ENCODE measurements at regions not wholly inside any gene's neighbourhood (a gene's known extent, or its start where the extent isn't known, plus 50 kb on each side); places are given as distances from the start of the nearest gene placed in this dataset.

DNA sequence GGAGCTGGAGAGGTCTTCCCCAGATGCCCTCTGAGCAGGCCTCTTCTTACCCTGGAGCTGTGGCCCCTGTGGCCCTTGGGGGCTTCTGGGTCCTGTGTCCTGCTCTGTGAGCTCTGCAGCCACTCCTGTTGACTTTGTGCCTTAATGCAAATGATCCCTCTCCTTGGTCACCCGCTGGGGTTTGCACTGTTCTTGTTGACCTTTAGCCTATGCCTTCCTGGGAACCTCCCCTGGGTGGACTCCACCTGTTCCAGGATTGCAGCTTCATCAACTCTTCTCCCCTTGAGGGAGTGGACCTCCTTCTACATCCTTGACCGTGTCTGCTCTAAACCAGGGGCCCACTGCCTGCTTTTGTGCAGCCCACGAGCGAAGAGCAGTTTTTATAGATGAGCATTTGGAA lies 58.6 kb upstream of the CTBP2 start:
- Histone ChIP-seq H3K27ac (ENCODE audit: low read length) (no peak overlapping the region), H3K4me3 (ENCODE audit: low read length) (no peak overlapping the region), H3K9me3 (ENCODE audit: insufficient read depth, low read depth, low read length) (no peaks in the 10 kb centered on the region), H3K4me1 (ENCODE audit: insufficient read depth, low read length) (no peaks in the 10 kb centered on the region), H3K27me3 (ENCODE audit: insufficient read depth, low read length) (no peaks in the 10 kb centered on the region; the same call in 1 of the 2 replicates), H3K9ac (ENCODE audit: low read depth, low read length) (no peak overlapping the region), H3K36me3 (ENCODE audit: insufficient read depth, low read depth, low read length) (no peaks in the 10 kb centered on the region)

DNA sequence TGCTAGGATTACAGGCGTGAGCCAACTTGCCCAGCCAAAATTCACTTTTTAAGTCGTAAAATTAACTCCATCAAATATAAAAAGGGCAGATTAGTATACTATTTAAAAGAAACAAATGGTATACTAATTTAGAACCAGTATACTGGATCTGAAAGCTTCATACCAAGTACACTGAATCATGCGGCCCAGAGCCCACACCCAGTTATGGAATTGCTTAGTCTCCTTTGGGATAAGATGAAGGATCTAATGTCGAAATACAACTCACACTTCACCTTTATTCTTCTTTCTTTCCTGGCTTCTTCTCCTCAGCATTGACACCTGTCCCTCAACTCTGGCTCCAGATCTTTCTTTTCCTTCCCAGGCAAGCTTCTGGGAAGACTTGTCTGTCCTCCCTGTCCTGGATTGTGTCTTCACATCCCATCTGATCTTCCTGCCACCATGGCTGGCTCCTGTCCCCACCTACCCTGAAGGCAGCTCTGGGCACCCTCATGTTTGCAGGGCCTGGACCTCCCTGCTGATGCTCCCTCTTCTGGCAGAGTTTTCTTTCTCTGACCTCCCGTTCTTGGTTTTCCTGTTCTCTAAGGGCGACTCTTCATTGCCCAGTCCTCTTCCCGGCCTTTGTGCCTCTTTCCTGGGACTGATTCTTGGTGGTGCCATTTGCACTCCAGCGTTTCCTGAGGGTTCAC lies 57.8 kb upstream of the CTBP2 start:
- no peaks in the 10 kb centered on the region for H3K4me1 ChIP-seq (ENCODE audit: insufficient read depth, low read length)
- H3K27me3 ChIP-seq (ENCODE audit: insufficient read depth, low read length): no peaks in the 10 kb centered on the region; the same call in 1 of the 2 replicates
- no peak overlapping the region for H3K4me3 ChIP-seq (ENCODE audit: low read length)
- no peak overlapping the region for H3K9ac ChIP-seq (ENCODE audit: low read depth, low read length)
- H3K36me3 ChIP-seq (ENCODE audit: insufficient read depth, low read depth, low read length): no peaks in the 10 kb centered on the region
- H3K27ac ChIP-seq (ENCODE audit: low read length): no peak overlapping the region
- H3K9me3 ChIP-seq (ENCODE audit: insufficient read depth, low read depth, low read length): no peaks in the 10 kb centered on the region

DNA sequence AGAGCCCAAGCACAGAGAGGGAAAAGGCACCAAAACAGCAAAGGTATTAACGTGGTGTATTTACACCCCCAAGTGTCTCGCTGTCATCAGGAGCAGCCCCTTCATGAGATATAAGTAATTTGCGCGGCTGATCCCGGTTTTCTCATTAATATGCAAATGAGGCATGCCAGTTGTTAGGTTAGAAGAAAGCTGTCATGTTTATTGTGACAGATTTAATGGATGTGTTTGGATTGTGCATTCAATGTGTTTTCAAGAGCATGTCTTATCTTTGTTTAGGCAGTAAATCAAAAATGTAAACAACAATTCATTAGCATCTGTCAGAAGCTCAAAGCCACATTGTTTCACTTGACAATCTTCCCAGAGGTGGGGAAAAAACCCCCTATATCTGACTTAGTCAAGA lies 56.5 kb upstream of the CTBP2 start:
- H3K27me3 ChIP-seq (ENCODE audit: insufficient read depth, low read length): no peaks in the 10 kb centered on the region; the same call in 1 of the 2 replicates
- no peaks in the 10 kb centered on the region for H3K4me1 ChIP-seq (ENCODE audit: insufficient read depth, low read length)
- no peaks in the 10 kb centered on the region for H3K9me3 ChIP-seq (ENCODE audit: insufficient read depth, low read depth, low read length)
- H3K36me3 ChIP-seq (ENCODE audit: insufficient read depth, low read depth, low read length): no peaks in the 10 kb centered on the region
- no peak overlapping the region for H3K9ac ChIP-seq (ENCODE audit: low read depth, low read length)
- H3K27ac ChIP-seq (ENCODE audit: low read length): no peak overlapping the region
- no peak overlapping the region for H3K4me3 ChIP-seq (ENCODE audit: low read length)

DNA sequence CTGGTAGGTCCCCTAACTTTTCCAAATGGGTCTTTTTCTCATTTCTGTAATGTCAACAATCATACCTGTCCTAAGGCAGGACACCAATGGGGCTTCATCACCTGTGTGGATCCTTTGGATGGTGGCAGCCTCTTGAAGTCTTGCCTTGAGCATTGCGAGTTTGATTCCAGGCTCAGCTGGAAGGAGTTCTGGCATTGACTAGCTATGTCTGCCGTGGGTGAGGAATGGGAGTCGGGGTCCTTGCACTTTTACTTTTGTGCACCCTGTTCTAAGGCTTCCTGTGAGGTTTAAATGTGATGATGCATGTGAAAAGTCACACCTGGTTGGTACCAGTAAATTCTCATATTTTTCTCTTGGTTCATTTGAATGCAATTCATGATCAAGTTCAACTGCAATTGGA lies 55.9 kb upstream of the CTBP2 start:
- no peak overlapping the region for H3K4me3 ChIP-seq (ENCODE audit: low read length)
- no peaks in the 10 kb centered on the region for H3K27me3 ChIP-seq (ENCODE audit: insufficient read depth, low read length)
- no peaks in the 10 kb centered on the region for H3K4me1 ChIP-seq (ENCODE audit: insufficient read depth, low read length)
- no peaks in the 10 kb centered on the region for H3K36me3 ChIP-seq (ENCODE audit: insufficient read depth, low read depth, low read length)
- no peak overlapping the region for H3K9ac ChIP-seq (ENCODE audit: low read depth, low read length)
- no peak overlapping the region for H3K27ac ChIP-seq (ENCODE audit: low read length)
- no peaks in the 10 kb centered on the region for H3K9me3 ChIP-seq (ENCODE audit: insufficient read depth, low read depth, low read length)

DNA sequence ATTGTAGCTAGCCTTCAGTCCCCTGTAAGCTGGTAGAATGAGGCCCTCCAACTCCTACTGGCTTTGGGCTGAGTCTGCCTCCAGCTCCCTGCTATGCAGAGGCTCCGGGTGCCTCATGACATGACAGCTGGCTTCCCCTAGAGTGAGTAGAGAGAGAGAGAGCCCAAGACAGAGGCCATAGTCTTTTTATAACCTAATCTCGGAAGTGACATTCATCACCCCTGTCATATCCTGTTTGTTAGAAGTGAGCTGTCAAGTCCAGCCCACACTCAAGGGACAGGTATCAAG lies 53.9 kb upstream of the CTBP2 start:
- Histone ChIP-seq H3K4me1 (ENCODE audit: insufficient read depth, low read length) (no peaks in the 10 kb centered on the region), H3K4me3 (ENCODE audit: low read length) (no peak overlapping the region), H3K9ac (ENCODE audit: low read depth, low read length) (no peak overlapping the region), H3K36me3 (ENCODE audit: insufficient read depth, low read depth, low read length) (no peaks in the 10 kb centered on the region), H3K27ac (ENCODE audit: low read length) (no peak overlapping the region), H3K9me3 (ENCODE audit: insufficient read depth, low read depth, low read length) (no peaks in the 10 kb centered on the region), H3K27me3 (ENCODE audit: insufficient read depth, low read length) (no peaks in the 10 kb centered on the region)

DNA sequence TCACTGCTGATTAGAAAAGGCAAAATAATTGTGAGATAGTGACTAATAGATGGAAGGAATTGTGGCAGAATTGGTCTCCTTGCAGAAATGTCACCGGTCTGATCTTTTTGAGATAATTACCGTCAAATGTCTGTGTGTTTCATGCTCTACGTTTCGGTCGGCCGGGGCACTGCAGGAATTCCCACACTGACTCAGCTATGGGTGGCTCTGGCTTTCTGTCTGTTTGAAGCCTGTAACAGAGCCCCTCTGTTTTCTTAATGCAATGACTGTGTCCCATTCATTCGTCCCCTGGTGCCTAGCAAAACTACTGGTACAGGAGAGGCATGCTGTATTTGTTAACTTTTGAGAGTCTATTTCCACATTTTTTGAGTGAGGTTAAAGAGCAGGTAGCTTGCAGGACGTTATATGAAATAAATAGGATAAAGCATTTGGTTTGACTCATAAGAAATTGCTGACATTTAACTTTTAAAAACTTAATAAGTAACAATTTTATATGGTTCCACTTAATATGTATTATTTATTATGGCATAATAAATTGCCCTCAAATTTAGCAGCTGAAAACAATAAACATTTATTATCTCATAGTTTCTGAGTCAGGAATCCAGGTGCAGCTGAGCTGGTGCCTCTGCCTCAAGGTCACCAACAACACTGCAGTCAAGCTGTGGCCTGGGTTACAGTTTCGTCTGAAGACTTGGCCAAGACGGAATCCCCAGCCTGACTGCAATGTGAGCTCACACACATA lies 53.3 kb upstream of the CTBP2 start:
- H3K36me3 ChIP-seq (ENCODE audit: insufficient read depth, low read depth, low read length): no peaks in the 10 kb centered on the region
- no peak overlapping the region for H3K27ac ChIP-seq (ENCODE audit: low read length)
- H3K4me1 ChIP-seq (ENCODE audit: insufficient read depth, low read length): no peaks in the 10 kb centered on the region
- H3K27me3 ChIP-seq (ENCODE audit: insufficient read depth, low read length): no peaks in the 10 kb centered on the region
- H3K4me3 ChIP-seq (ENCODE audit: low read length): no peak overlapping the region
- no peaks in the 10 kb centered on the region for H3K9me3 ChIP-seq (ENCODE audit: insufficient read depth, low read depth, low read length)
- no peak overlapping the region for H3K9ac ChIP-seq (ENCODE audit: low read depth, low read length)

DNA sequence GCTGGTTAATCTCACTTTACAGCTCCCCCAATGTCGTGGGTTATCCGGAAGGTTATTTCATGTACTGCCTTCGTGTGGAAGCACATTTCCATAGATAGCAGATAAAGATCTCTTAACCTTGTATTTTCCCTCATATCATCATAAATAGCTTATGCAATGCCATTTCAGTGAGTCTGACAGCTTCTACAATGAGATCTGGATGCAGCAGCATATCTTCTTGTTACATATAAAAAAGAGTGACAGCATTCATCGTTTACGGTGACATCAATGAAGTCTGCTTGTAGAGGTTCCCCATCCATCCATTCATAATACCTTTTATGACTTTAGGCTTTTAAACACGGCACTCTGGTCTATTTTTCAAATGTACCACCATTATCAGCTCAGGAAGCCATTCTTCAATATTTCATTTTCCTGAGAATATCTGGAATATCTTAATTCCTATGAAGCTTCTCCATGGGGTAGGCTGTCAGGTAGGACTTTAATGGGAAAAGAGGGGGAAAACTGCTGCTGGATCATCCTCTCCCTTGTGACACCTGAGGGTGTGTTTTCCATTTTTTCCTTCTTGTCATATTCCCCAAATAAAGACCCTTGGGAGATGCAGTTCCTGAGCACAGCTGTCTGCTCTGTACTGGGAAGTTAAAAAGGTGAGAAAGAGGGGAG lies 51.9 kb upstream of the CTBP2 start:
- no peaks in the 10 kb centered on the region for H3K36me3 ChIP-seq (ENCODE audit: insufficient read depth, low read depth, low read length)

More for the DNA sequence above, 51.9 kb upstream of the CTBP2 start:
- no peak overlapping the region for H3K27ac ChIP-seq (ENCODE audit: low read length)
- H3K4me3 ChIP-seq (ENCODE audit: low read length): no peak overlapping the region
- no peaks in the 10 kb centered on the region for H3K9me3 ChIP-seq (ENCODE audit: insufficient read depth, low read depth, low read length)
- no peak overlapping the region for H3K9ac ChIP-seq (ENCODE audit: low read depth, low read length)
- no peaks in the 10 kb centered on the region for H3K27me3 ChIP-seq (ENCODE audit: insufficient read depth, low read length)
- H3K4me1 ChIP-seq (ENCODE audit: insufficient read depth, low read length): no peaks in the 10 kb centered on the region

Measured in iPS-20b (cell line).